Panc1 (cell line): ENCODE measurements at regions not wholly inside any gene's neighbourhood (a gene's known extent, or its start where the extent isn't known, plus 50 kb on each side); places are given as distances from the start of the nearest gene placed in this dataset.

Source experiments
- ATAC-seq: fragments of 200-7000 bp; cut with Tn5 transposase; 2 replicates; pipeline ENCODE4 v1.9.1; 2020; ENCODE audit warnings: mild to moderate bottlenecking, moderate library complexity
- BruUV-seq: library from RNA; stranded (reverse); fragments of 400-500 nt; replicated peaks from 2 replicates; lab custom pipeline; 2021; lab: Mats Ljungman, UMichigan
- CTCF ChIA-PET: fragments of 300-600 bp; sonication (Branson Sonifier 250); formaldehyde crosslinking; loops from one replicate; lab custom pipeline; 2022; ENCODE audit warnings: antibody characterized with exemption; lab: Charles Lee
- POLR2A ChIA-PET: fragments of 300-600 bp; sonication (Branson Sonifier 250); formaldehyde crosslinking; loops from one replicate; lab custom pipeline; 2022; ENCODE audit warnings: antibody characterized with exemption; lab: Charles Lee
- DNase-seq: peaks from one replicate; pipeline ENCODE4 v3.0.0-alpha.2; 2010; ENCODE audit warnings: low read depth, low spot score
- H3K27ac ChIP-seq: 2 replicates; pipeline ENCODE4 v1.5.1; 2011; ENCODE audit warnings: mild to moderate bottlenecking, low read length, inconsistent platforms
- H3K27me3 ChIP-seq: fragments of 200-500 bp; sonication (Bioruptor generic); 2 replicates; pipeline ENCODE4 v1.6.0; 2014; ENCODE audit warnings: low read length, inconsistent platforms; ENCODE audit not compliant: control insufficient read depth, insufficient read depth
- H3K36me3 ChIP-seq: fragments of 200-500 bp; sonication (Bioruptor generic); 2 replicates; pipeline ENCODE4 v1.5.1; 2014; ENCODE audit warnings: inconsistent platforms, mild to moderate bottlenecking, low read length, moderate library complexity; ENCODE audit not compliant: control insufficient read depth, insufficient read depth
- H3K4me1 ChIP-seq: 2 replicates; pipeline ENCODE4 v1.5.1; 2011; ENCODE audit warnings: inconsistent platforms, mild to moderate bottlenecking, low read length, moderate library complexity; ENCODE audit not compliant: control insufficient read depth, insufficient read depth
- H3K4me3 ChIP-seq, 2 experiments: 2 replicates each; pipeline ENCODE4 v1.5.1; 2011 to 2012; ENCODE audit warnings: low read depth in 2 of 2, low read length in 2 of 2, mild to moderate bottlenecking in 2 of 2, inconsistent platforms in 1 of 2, moderate library complexity in 1 of 2
- H3K9me3 ChIP-seq: fragments of 200-500 bp; sonication (Bioruptor generic); 2 replicates; pipeline ENCODE4 v1.5.1; 2014; ENCODE audit warnings: low read depth, mild to moderate bottlenecking, inconsistent platforms, low read length, moderate library complexity; ENCODE audit not compliant: control insufficient read depth, insufficient read depth
- POLR2AphosphoS5 ChIP-seq: IDR thresholded peaks from 2 replicates; pipeline ENCODE4 v1.6.1; 2012; ENCODE audit warnings: mild to moderate bottlenecking, low read depth, low read length, moderate library complexity
- REST ChIP-seq, 2 experiments: IDR thresholded peaks; 2 replicates each; pipeline ENCODE4 v1.6.1; 2011 to 2012; ENCODE audit warnings: low read depth in 2 of 2, control low read depth in 1 of 2, low read length in 1 of 2, mild to moderate bottlenecking in 1 of 2, moderate library complexity in 1 of 2; ENCODE audit not compliant: insufficient read depth in 1 of 2
- SIN3A ChIP-seq: IDR thresholded peaks from 2 replicates; pipeline ENCODE4 v1.6.1; 2012; ENCODE audit warnings: low read depth, mild to moderate bottlenecking, low read length, moderate library complexity, borderline replicate concordance; ENCODE audit not compliant: insufficient read depth
- TCF7L2 ChIP-seq: IDR thresholded peaks from 2 replicates; pipeline ENCODE4 v1.6.1; 2011; ENCODE audit warnings: mild to moderate bottlenecking, low read depth, low read length, inconsistent platforms
- in situ Hi-C: cut with HindIII; loops from 2 replicates; pipeline ENCODE4 v1.10.0; 2016; ENCODE audit warnings: low sequenced_read_pairs, low pct_unique_long_range_greater_than_20kb
- intact Hi-C: fragments of 100-400 bp; cut with micrococcal nuclease; formaldehyde crosslinking; loops from one replicate; pipeline ENCODE4 v1.10.0; 2022; ENCODE audit not compliant: unreplicated experiment
- TF ChIP-seq, protein P1 (sequence below): fragments of 450-650 bp; IDR thresholded peaks from 2 replicates; pipeline ENCODE4 v1.5.1; 2017; ENCODE audit warnings: mild to moderate bottlenecking

DNA sequence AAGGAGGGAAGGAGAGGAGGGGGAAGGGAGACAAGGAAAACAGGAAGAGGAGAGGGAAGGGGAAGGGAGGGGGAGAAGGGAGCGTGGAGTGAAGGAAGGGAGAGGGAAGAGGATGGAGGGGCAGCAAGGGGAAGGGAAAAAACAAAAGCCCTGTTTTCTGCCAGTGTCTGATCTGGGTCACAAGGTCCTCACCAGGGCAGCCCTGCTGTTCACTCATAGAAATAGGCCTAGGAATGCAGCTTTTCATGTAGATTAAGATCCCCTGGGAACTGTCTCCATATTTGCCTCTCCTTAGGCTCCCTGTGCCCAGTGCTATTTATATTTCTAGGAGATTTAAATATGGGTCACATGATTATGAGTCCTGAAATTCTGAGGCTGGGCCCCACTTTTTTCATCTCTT, 790.7 kb downstream of the TNS3 start:
- Histone ChIP-seq H3K36me3 (no peaks in the 10 kb centered on the region), H3K27me3 (no peaks in the 10 kb centered on the region), H3K4me3 (no peak overlapping the region), H3K9me3 (no peaks in the 10 kb centered on the region), H3K27ac (no peak overlapping the region), H3K4me1 (no peaks in the 10 kb centered on the region)
- intact Hi-C loops (no loop called here), in situ Hi-C loops (no loop called here)
- DNase-seq (no peak), ATAC-seq (no peak)
- ChIA-PET CTCF (no interaction called here), POLR2A (no interaction called here)
- TF ChIP-seq SIN3A = no peak
- no peak for TF ChIP-seq REST (IDR thresholded peaks at IDR 0.05; ENCODE audit: insufficient read depth in 1 of 2, low read depth in 2 of 2, low read length in 1 of 2)
- TF ChIP-seq TCF7L2 = no peak
- TF ChIP-seq POLR2AphosphoS5 = no peak
- TF ChIP-seq, protein P1, sequence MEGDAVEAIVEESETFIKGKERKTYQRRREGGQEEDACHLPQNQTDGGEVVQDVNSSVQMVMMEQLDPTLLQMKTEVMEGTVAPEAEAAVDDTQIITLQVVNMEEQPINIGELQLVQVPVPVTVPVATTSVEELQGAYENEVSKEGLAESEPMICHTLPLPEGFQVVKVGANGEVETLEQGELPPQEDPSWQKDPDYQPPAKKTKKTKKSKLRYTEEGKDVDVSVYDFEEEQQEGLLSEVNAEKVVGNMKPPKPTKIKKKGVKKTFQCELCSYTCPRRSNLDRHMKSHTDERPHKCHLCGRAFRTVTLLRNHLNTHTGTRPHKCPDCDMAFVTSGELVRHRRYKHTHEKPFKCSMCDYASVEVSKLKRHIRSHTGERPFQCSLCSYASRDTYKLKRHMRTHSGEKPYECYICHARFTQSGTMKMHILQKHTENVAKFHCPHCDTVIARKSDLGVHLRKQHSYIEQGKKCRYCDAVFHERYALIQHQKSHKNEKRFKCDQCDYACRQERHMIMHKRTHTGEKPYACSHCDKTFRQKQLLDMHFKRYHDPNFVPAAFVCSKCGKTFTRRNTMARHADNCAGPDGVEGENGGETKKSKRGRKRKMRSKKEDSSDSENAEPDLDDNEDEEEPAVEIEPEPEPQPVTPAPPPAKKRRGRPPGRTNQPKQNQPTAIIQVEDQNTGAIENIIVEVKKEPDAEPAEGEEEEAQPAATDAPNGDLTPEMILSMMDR = no peak
- BruUV-seq = no TSS peak

DNA sequence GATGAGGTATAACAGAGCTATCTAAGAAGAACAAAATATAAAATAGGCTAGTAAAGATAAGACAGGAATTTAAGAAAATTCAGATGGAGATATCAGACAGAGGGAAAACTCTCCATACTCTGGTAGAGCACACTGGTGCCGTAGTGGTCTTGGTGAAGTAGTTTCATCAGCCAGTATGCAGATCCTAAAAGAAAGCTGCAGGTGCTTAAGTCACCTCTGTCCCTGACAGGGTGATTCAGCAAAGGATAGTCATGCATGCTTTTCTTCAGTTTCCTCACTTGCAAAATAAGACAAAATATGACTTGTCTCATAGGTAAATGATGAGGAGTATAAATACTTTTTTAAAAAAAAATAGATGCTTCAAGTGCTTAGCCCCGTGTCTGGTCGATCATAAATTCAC, 794.9 kb downstream of the TNS3 start:
- in situ Hi-C loops (no loop called here), intact Hi-C loops (no loop called here)
- Histone ChIP-seq H3K27ac (no peak overlapping the region), H3K4me3 (no peak overlapping the region), H3K27me3 (no peaks in the 10 kb centered on the region), H3K36me3 (no peaks in the 10 kb centered on the region), H3K9me3 (no peaks in the 10 kb centered on the region), H3K4me1 (no peaks in the 10 kb centered on the region)
- DNase-seq (no peak), ATAC-seq (no peak)
- POLR2A ChIA-PET = interaction anchor here (0.6 to 0.7 kb wide), 2 partner anchors 16 to 429 kb away, joined by 4 to 8 read pairs; no protein-coding TSS in a partner anchor
- no TSS peak for BruUV-seq
- no peak for TF ChIP-seq POLR2AphosphoS5
- no peak for TF ChIP-seq SIN3A
- no peak for TF ChIP-seq REST (IDR thresholded peaks at IDR 0.05; ENCODE audit: insufficient read depth in 1 of 2, low read depth in 2 of 2, low read length in 1 of 2)
- TF ChIP-seq, protein P1 = no peak
- TF ChIP-seq TCF7L2 = no peak
- CTCF ChIA-PET = no interaction called here
